HAP-1 (cell line): ENCODE measurements at regions not wholly inside any gene's neighbourhood (a gene's known extent, or its start where the extent isn't known, plus 50 kb on each side); places are given as distances from the start of the nearest gene placed in this dataset.

Experiments
- DNase-seq, 2 experiments: peaks; one replicate each; pipeline ENCODE4 v3.0.0-alpha.2; 2016 to 2020; ENCODE audit warnings: low spot score in 2 of 2
- H3K27me3 ChIP-seq: fragments of 250-450 bp; sonication (Bioruptor Pico); 2 replicates; pipeline ENCODE4 v1.5.1; 2020; ENCODE audit warnings: low read depth, mild to moderate bottlenecking, moderate library complexity
- H3K36me3 ChIP-seq: fragments of 250-450 bp; sonication (Bioruptor Pico); replicated peaks from 2 replicates; pipeline ENCODE4 v1.5.1; 2020; ENCODE audit warnings: mild to moderate bottlenecking
- H3K4me1 ChIP-seq: fragments of 250-450 bp; sonication (Bioruptor Pico); 2 replicates; pipeline ENCODE4 v1.5.1; 2020; ENCODE audit warnings: mild to moderate bottlenecking
- H3K4me3 ChIP-seq: fragments of 250-450 bp; sonication (Bioruptor Pico); 2 replicates; pipeline ENCODE4 v1.5.1; 2020; ENCODE audit warnings: mild to moderate bottlenecking, moderate library complexity
- H3K9me3 ChIP-seq: fragments of 250-450 bp; sonication (Bioruptor Pico); 2 replicates; pipeline ENCODE4 v1.5.1; 2020; ENCODE audit warnings: mild to moderate bottlenecking, moderate library complexity
- in situ Hi-C: fragments of 300-500 bp; cut with MboI; formaldehyde crosslinking; loops from 3 replicates; pipeline ENCODE4 v1.14.3; 2020; ENCODE audit warnings: low sequenced_read_pairs, inconsistent platforms, mixed read lengths

DNA sequence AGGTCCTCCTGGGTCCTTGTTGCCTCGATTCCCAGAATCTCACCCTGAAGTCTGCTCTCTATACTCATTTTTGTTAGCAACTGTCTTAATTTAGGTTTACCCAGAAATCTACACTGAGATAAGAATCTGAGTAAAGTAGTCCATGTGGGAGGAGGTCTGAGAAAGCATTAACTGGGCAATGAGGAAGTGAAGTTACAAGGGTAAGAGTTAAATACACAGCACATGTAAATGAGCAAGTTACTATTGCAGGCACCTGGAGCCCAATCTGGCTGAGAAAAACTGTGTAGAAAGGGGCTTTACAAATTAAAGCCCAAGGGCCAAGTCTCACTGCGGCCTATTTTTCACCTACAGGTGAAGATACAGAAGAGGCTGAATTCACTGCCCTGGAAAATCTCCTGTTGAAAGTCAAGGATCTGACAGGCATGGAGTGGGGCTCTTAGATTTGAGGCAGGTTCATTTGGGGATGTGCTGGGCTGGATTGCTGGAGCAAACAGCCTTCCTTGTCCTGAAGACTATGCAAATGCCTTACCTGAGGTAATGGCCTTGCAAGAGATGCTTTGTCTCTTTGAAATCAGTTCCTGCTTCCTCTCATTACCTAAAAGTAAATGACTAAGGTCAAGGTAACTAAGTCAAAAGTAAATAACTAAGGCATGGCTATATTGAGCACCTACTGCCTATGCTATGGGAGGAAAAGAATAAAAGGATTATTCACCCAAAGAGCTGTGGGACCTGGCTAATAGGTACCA, 84.4 kb upstream of the DYNAP start:
- no peaks in the 10 kb centered on the region; the same call in 1 of the 2 replicates for H3K27me3 ChIP-seq
- peaks cover 5% of the 10 kb centered on the region for H3K4me1 ChIP-seq
- H3K9me3 ChIP-seq, result no peaks in the 10 kb centered on the region
- no peak for DNase-seq
- H3K4me3 ChIP-seq, result no peak overlapping the region
- H3K36me3 ChIP-seq, result no peaks in the 10 kb centered on the region
- in situ Hi-C loops, result no loop called here

DNA sequence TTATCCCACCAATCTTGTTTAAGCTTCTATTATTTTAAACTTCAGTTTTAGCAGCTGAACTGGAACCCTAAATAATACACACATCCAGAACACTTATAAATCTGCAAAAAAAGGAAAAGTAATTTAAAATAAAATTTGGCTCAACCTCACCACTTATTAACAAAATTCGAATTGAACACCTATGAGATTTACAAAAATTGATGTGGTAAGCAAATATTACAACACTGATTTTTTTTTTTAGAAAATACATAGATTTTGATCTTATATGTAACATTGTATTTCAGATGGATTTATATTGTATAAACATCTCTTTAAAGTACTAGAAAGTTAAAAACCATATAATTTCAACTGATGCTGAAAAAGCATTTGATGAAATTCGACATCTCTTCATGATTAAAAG, 81.3 kb upstream of the DYNAP start:
- DNase-seq, result no peak
- peaks cover 2% of the 10 kb centered on the region; the same call in 1 of the 2 replicates for H3K27me3 ChIP-seq
- no peaks in the 10 kb centered on the region for H3K4me1 ChIP-seq
- H3K9me3 ChIP-seq, result no peaks in the 10 kb centered on the region
- H3K36me3 ChIP-seq, result no peaks in the 10 kb centered on the region
- H3K4me3 ChIP-seq, result no peak overlapping the region
- in situ Hi-C loops, result no loop called here

DNA sequence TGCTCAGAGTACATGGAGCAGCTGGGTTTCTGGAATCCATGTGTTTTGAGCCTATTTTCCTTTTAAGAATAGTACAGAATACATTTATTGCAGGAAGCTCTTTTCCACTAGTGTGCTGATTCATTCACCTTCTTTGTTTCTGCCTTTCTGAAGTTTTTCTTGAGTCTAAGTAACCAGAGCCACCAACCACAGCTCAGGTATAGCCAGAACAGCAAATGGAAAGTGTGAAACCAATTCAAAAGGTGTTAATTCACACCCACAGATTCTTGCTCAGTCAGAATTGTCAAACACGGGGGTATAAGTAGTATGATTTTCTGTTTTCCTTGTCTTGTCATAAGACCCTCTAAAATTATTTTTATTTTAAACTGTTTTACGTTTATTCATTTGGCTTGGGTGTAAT, 75.9 kb upstream of the DYNAP start:
- Histone ChIP-seq H3K27me3 (peaks cover 2% of the 10 kb centered on the region; the same call in 1 of the 2 replicates), H3K36me3 (no peaks in the 10 kb centered on the region), H3K9me3 (no peaks in the 10 kb centered on the region), H3K4me1 (no peaks in the 10 kb centered on the region), H3K4me3 (no peak overlapping the region)
- in situ Hi-C loops, result no loop called here
- no peak for DNase-seq

DNA sequence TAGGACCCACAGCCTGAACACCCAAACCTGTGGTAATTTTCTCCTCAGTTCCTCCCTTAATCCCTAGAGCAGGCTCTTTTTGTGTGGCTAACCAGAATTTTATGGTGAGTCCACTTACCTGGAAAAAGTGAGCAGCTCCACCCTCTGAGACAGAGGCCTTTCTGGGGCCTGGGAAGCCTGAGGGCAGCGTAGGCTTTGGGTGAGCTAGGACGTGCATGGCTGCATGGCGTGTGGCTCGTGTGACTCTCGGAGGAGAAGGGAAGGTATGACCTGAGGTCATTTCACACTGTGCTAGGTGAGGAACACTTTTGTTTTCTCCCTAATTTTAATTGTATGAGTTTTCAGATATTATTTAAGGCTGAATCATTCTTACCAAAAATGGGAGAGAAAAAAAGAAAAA, 73.5 kb upstream of the DYNAP start:
- Histone ChIP-seq H3K9me3 (no peaks in the 10 kb centered on the region), H3K4me1 (no peaks in the 10 kb centered on the region), H3K27me3 (0 out of 2 replicates have a peak, but pooled peaks cover 2% of the 10 kb centered on the region), H3K36me3 (no peaks in the 10 kb centered on the region), H3K4me3 (no peak overlapping the region)
- no peak for DNase-seq
- in situ Hi-C loops, result no loop called here

DNA sequence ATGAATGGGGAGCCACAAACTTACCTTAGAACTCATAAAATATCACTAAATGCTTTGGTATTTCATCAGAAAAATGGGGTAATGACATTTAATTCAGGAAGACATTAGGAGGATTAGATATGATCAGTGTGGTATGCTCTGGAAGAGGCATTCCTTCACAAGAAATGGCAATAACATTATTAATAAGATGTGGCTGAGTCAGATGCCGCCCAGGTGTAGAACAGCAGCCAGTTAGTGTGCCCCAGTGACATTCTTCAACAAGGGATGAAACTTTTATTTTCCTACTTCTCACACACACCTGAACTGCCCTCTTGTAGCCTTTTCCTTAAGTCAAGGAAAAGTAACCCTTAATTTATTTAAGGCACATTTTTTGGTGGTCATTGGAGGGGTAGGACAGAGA, 69.2 kb upstream of the DYNAP start:
- H3K4me1 ChIP-seq, result no peaks in the 10 kb centered on the region
- H3K4me3 ChIP-seq, result no peak overlapping the region
- in situ Hi-C loops, result no loop called here

DNA sequence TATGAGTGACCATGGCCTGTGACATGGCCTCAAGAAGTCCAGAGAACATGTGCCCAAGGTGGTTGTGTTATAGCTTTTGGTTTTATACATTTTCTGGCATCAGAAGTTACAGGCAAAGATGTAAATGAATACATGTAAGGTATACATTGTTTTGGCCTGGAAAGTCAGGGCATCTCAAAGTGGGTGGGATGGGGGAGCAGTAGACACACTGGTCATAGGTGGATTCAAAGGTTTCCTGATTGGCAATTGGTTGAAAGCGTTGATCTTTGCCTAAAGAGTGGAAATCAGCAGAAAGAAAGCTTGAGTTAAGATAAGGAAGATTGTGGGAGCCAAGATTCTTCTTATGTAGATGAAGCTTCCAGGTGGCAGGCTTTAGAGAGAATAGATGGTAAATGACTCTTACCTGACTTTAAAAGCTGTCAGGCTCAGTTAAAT, 62.1 kb upstream of the DYNAP start:
- no peak overlapping the region for H3K4me3 ChIP-seq
- H3K9me3 ChIP-seq, result no peaks in the 10 kb centered on the region
- H3K36me3 ChIP-seq, result no peaks in the 10 kb centered on the region
- no peak for DNase-seq
- no peaks in the 10 kb centered on the region for H3K27me3 ChIP-seq
- peaks cover 36% of the 10 kb centered on the region for H3K4me1 ChIP-seq
- in situ Hi-C loops, result no loop called here

More for the DNA sequence above, 69.2 kb upstream of the DYNAP start:
- DNase-seq, result no peak
- Histone ChIP-seq H3K9me3 (no peaks in the 10 kb centered on the region), H3K27me3 (no peaks in the 10 kb centered on the region), H3K36me3 (no peaks in the 10 kb centered on the region)

DNA sequence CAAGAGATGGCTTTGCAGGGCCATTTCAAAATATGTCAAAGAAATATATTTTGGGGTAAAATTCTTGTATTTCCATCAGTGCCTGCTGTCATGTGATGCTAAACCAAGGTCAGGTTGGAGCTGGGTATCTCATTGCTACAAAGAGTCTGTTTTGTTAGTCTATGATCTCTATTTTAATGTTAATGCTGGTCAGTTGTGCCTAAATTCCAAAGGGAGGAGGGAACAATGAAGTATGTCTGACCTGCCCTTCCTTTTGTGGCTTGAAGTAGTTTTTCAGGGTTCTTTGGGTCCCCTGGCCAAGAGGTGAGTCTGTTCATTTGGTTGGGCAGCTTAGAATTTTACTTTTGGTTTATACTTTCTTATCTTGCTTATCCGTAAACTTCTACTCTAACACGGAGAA, 61.6 kb upstream of the DYNAP start:
- peaks cover 36% of the 10 kb centered on the region for H3K4me1 ChIP-seq
- no peaks in the 10 kb centered on the region for H3K36me3 ChIP-seq
- H3K4me3 ChIP-seq, result no peak overlapping the region
- DNase-seq, result peak; percentile 26 to 83
- H3K27me3 ChIP-seq, result no peaks in the 10 kb centered on the region
- no peaks in the 10 kb centered on the region for H3K9me3 ChIP-seq
- in situ Hi-C loops, result no loop called here

DNA sequence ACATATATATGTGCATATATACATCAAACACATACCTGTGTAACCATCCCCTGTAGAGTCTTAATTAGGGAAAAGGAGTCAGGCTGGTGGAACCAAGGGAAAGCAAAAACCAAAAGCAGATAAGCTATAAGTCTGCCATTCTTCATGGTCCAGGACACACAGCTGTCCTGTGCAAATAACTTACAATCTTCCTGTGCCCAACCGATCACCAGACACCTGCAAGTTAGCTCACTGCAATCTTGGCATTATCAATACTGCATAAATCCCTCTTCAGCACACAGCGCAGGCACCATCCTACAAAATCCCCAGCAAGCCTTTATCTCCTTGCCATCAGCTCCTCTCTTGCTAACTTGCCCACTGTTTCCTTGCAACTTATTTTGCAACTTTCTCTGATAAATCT, 60.8 kb upstream of the DYNAP start:
- H3K27me3 ChIP-seq, result no peaks in the 10 kb centered on the region
- H3K4me1 ChIP-seq, result peaks cover 36% of the 10 kb centered on the region
- H3K9me3 ChIP-seq, result no peaks in the 10 kb centered on the region
- H3K36me3 ChIP-seq, result no peaks in the 10 kb centered on the region
- no peak for DNase-seq
- H3K4me3 ChIP-seq, result no peak overlapping the region
- in situ Hi-C loops, result no loop called here

DNA sequence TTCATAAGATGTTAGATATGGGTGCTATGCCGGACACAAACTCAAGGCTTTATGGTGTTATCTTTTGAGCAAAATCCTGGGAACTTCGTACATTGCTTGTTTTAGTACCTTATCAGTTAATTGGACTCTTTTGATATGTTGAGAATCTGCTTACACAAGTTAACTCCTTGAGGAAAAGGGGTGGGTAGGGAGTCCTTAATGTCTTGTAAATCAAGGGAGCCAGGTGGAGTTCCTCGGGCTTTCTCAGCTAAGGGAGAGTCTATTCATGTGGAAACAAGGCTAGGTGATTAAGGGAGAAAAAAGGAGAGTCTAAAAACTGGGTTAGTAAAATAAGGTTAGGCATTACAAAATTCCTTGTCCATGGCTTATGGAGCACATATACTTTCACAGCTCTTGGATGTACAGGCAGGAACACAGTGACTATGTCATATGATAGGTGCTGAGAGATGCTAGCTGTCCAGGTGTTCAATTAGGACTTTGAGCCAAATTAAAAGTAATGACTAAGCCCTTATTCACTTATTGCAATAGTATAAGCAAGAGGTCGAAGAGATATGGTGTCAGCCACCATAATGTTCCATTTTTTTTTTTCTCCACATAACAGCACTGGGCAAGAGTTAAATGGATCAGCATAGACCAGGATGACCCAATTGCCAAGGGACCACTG, 59.5 kb upstream of the DYNAP start:
- peaks cover 36% of the 10 kb centered on the region for H3K4me1 ChIP-seq
- in situ Hi-C loops, result no loop called here
- no peaks in the 10 kb centered on the region for H3K27me3 ChIP-seq
- no peaks in the 10 kb centered on the region; the same call in 1 of the 2 replicates for H3K9me3 ChIP-seq
- H3K4me3 ChIP-seq, result no peak overlapping the region
- peak; percentile 28 to 40 for DNase-seq
- H3K36me3 ChIP-seq, result no peaks in the 10 kb centered on the region

DNA sequence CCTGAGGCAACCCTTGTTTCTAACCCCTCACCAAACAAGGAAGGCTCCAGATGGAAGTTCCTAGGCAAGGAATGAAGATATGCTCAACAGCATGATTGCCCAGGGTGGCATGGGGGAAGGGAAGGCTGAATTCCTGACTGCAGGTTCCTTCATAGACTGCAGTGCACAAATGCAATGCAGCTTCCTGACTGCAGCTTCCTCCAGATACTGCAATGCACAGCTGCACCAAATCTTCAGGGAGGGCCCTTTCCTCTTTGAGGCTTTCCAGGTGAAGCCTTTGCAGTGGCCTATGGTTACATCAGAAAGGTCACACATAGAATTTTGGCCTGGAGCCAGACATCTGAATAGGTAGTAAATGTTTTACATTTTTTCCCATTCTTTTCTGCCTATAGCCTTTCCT, 58.8 kb upstream of the DYNAP start:
- H3K36me3 ChIP-seq, result no peaks in the 10 kb centered on the region
- H3K4me1 ChIP-seq, result peaks cover 36% of the 10 kb centered on the region
- H3K4me3 ChIP-seq, result no peak overlapping the region
- in situ Hi-C loops, result no loop called here
- peak in 1 of 2 experiments; percentile 28 for DNase-seq
- no peaks in the 10 kb centered on the region for H3K27me3 ChIP-seq
- no peaks in the 10 kb centered on the region; the same call in 1 of the 2 replicates for H3K9me3 ChIP-seq

DNA sequence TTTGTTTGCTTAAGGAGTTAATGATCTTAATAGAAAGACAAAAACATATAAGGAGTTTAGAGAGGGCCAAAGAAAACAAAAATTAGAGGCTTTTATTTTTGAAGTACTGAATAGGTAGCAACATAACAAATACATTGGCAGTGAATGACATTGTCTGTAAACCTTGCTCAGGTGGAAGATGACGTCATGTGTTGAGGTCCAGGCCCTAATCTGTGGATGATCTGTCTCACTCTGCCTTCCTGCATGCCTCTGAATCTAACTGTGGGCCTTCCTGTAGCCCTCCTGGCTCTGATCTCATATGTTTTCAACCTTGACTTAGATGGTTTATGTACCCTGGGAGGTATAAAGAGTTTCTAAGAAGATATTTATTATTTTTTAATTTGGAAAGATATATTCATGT, 58.1 kb upstream of the DYNAP start:
- no peaks in the 10 kb centered on the region for H3K27me3 ChIP-seq
- no peak for DNase-seq
- H3K36me3 ChIP-seq, result no peaks in the 10 kb centered on the region
- in situ Hi-C loops, result no loop called here
- H3K4me1 ChIP-seq, result peaks cover 36% of the 10 kb centered on the region
- no peak overlapping the region for H3K4me3 ChIP-seq
- no peaks in the 10 kb centered on the region; the same call in 1 of the 2 replicates for H3K9me3 ChIP-seq
